HG03520 (cell line): ENCODE measurements at regions not wholly inside any gene's neighbourhood (a gene's known extent, or its start where the extent isn't known, plus 50 kb on each side); places are given as distances from the start of the nearest gene placed in this dataset.

Experiments
- ATAC-seq: cut with Tn5 transposase; IDR thresholded peaks from one replicate; pipeline ENCODE4 v1.9.1; 2021; ENCODE audit warnings: mild to moderate bottlenecking, moderate library complexity; ENCODE audit not compliant: unreplicated experiment

DNA sequence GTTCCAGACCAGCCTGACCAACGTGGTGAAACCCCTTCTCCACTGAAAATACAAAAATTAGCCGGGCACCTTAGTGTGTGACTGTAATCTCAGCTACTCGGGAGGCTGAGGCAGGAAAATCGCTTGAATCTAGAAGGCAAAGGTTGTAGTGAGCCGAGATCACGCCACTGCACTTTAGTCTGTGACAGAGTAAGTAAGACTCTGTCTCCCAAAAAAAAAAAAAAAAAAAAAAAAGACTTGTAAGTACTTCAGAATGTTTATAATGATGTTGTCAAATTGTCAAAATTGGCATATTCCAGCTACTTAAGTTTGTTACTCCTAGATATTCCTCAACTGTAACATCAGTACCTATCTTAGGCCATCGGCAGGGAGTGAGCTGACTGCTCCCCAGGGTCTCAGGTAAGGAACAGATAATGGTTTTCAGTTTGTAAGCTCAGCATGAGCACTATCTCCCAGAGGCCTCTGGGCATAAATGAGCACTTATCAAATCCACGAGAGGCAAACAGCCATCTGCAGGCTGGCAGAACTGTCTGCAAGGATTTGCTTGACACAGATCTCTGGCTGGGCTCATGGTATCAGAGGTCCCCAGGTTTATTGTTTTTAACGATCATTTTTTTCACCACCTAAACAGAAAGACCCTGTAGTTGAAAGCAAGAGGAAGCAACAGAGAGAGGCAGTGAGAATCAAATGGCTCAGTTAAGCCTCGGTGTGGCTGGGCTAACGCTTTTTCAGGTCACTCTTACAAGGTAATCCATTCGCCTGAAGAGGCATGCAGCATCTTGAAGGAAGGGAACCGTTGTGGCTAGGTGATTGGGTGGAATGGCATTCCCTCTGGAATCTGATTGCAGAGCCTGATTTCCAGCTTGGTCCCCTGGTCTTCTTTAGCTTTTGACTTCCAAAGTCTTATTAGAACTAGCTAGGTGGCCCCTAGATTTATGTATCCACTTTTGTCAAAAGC lies 115.9 kb downstream of the LY86 start:
- no peak for ATAC-seq

GRCh38 chr6:6705061-6705425 lies 116.5 kb downstream of the LY86 start:
- ATAC-seq, result no peak

DNA sequence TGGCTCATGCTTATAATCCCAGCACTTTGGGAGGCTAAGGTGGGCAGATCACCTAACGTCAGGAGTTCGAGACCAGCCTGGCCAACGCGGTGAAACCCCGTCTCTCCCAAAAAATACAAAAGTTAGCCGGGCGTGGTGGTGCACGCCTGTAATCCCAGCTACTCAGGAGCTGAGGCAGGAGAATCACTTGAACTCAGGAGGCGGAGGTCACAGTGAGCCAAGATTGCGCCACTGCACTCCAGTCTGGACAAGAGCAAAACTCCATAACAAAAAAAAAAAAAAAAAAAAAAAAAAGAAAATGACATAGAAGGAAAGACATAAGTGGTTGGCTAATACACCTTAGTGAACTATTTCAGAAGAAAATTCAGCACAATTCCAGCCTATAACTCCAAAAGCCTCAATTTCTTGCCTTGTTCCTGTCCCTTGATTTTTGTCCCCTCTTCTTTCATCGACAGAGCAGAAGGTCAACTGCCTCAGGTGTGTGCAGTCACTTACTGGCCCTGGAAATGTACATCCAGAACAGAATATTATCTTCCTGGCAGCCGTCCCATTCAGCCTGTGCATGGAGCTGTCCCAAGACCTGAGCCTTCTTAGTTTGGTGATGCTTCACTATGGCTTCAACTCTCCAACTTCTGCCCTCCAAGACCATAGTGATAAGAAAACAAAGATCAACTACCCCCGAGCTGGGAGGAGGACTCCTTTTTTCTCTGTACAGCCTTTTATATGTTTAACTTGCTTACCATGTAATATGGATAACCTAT lies 117.6 kb downstream of the LY86 start:
- ATAC-seq, result no peak

GRCh38 chr6:6707143-6707542 lies 118.6 kb downstream of the LY86 start:
- ATAC-seq, result no peak

DNA sequence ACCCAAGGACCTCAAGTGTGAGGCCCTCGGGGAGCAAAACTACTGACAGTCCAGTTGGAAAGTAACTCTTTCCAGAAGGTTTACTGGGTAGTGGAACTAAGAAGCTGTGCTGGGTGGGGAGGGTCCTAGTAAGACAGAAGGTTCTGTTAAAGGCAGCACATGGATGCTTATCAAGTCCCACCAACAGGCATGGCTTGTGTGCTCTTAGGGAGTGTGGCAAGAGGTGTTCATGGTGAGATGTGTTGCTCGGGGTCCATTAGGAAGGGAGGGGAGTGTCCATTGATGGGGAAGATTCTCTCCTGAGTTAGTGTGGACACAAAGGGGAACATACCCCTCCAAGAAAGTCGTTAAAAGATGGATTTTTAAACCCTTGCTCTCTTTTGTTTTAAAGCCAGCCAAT lies 120.6 kb downstream of the LY86 start:
- ATAC-seq, result no peak

DNA sequence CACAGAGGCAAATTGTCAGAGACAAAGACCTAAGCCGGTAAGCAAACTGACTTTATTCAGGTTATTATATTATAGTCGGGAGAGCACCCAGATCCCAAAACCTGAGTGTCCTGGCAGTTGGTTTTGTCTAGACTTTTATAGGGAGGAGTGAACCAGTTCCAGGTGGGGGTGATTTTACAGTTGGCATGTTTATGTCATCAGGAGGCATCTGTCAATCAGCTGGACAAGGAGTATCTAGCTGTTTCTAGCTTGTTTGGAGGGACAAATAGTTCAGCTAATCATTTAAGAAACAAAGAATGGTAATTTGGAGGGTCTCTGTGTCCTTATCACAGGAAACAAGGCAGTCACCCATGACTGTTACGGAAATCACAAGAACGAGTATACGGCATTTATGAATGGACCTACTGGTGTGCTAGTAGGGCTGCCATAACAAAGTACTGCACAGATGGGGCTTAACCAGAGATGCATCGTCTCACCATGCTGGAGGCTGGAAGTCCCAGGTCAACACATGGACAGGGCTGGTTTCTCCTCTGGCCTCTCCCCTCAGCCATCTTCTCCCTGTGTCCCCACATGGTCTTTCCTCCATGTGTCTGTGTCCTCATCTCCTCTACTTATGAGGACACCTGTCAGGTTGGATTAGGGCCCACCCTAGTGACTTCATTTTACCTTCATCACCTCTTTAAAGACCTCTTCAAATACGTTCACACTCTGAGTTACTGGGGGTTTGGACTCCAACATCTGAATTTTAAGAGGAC lies 122.7 kb downstream of the LY86 start:
- ATAC-seq, result no peak

DNA sequence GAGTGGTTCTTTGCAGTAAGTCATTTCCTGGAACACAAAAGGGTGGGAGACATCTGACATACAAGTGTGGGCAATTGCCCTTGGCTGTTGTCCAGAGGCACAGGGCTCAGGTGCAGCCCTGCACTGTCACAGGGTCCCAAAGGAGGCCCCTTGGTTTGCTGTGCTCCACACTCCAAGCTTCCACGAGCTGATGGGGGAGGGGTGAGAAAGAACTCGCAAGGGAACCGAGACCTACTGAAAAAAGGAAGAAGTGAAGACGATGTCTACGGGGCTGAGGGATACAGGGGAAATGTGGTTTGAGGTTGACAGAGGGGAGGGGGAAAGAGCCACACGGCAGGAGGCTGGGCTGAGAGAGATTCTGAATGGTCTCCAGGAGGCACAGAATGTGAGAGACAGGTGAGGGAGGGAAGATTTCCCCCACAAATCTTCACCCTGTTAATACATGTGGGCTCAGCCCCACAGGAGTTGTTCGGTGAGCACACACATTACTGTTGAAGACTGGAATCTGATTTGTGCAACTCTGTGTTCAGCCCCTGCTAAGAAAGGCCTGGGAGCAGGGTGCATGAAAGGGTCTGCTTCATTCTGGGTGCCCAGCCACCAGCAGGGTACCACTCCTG lies 123.4 kb downstream of the LY86 start:
- no peak for ATAC-seq

- no peak for ATAC-seq
Measured at GRCh38 chr6:6712449-6713403, 124.2 kb downstream of the LY86 start.

- no peak for ATAC-seq
Measured at GRCh38 chr6:6713657-6714056, 125.1 kb downstream of the LY86 start.

DNA sequence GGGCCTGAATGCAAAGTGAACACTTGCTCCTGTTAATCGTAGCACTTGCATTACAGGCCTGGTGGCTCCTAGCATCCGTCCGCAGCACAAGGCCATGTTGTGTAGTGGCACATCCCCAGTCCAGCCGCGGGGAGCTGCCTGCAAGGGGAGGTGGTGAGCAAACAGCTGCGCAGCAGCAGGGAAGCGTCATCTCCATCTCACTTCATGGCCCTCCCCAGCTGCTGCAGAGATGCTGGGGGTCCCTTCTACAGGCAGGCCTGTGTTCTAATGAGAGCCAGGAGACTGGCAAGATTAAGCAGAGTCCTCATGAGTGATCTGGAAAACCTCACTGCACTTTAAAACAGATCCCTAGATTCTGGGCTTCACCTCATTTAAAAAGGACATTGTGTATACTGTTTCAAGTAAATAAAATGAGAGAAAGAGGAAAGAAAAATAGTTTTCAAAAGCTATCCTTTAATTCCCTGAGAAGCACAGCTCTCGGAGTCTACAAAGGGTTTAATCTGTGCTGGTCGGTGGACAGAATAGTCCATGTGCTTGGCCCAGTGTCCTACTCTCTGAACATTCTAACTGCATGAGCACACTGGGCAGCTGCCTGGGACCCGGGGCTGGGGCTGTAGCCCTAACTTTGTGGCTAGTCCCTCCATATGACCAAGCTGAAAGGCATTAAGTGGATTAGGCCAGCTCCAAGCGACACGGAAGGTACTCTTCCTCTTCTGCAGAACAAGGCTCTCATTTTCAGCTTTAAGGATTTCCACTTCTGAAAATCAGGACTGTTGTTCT lies 125.8 kb downstream of the LY86 start:
- no peak for ATAC-seq

- no peak for ATAC-seq
Measured at GRCh38 chr6:6714953-6715352, 126.4 kb downstream of the LY86 start.

DNA sequence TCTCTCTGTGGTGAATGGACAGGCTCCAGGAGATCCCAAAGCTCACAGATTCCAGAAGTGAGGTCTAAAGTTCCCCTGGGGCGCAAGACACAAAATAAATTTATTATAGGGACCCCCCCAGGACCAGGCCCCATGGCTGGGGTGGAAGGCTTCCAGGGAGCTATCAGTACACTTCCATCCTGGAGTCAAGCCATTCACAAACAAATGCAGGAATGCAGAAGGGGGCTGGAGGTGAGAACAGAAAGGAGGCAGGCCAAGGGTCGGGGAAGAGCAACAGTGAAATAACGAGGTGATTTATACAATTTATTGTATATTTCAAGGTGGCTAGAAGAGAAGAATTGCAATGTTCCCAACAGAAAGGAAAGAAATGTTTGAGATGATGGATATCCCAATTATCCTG lies 126.9 kb downstream of the LY86 start:
- no peak for ATAC-seq

GRCh38 chr6:6716998-6717763 lies 128.7 kb downstream of the LY86 start:
- ATAC-seq, result no peak

GRCh38 chr6:6717953-6718352 lies 129.4 kb downstream of the LY86 start:
- ATAC-seq, result no peak

DNA sequence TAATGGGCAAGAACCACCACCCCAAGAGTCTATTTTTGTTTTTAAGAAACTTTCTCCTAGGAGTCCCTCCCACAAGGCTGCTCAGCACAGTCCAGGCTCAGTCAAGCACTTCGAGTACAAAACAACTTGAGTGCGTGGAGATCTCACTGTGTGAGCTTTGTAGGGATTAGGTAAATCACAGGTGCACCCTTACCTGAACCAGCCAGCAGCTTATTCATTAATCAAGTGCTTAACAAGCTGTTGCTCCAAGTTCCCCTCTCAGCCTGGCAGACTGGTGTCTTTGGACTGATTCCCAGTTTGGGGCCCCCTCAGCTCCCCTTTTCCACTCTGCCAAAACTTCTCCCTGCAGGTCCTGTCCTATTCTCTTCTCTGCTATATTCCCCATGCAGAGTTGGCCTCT lies 133.1 kb downstream of the LY86 start:
- no peak for ATAC-seq

DNA sequence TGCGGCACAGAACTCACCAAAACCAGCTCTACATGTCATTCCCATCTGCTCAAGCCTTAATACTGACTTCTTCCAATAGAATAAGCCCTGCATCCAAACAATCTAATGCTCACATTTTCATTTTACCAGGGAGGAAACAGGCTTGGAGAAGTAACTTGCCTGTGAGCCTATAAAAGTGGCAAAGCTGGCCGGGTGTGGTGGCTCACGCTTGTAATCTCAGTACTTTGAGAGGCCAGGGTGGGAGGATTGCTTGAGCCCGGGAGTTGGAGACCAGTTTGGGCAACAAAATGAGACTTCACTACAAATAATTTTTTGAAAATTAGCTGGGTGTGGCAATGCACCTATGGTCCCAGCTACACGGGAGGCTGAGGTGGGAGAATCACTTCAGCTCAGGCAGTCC lies 133.7 kb downstream of the LY86 start:
- no peak for ATAC-seq

- no peak for ATAC-seq
Measured at GRCh38 chr6:6723361-6723760, 134.8 kb downstream of the LY86 start.

- no peak for ATAC-seq
Measured at GRCh38 chr6:6723921-6724538, 135.5 kb downstream of the LY86 start.
